MM.1S (cell line): ENCODE measurements at regions not wholly inside any gene's neighbourhood (a gene's known extent, or its start where the extent isn't known, plus 50 kb on each side); places are given as distances from the start of the nearest gene placed in this dataset.

Experiments used
- DNase-seq: peaks from one replicate; pipeline ENCODE4 v3.0.0-alpha.2; 2015
- H2AFZ ChIP-seq: fragments of 300-600 bp; sonication (generic); 2 replicates; pipeline ENCODE4 v1.6.0; 2016; ENCODE audit warnings: antibody characterized with exemption, low read length
- H3F3A ChIP-seq: fragments of 300-600 bp; sonication (generic); 2 replicates; pipeline ENCODE4 v1.6.1; 2016; ENCODE audit warnings: mild to moderate bottlenecking, antibody characterized with exemption, low read length, moderate library complexity, mixed read lengths; ENCODE audit not compliant: insufficient read depth
- H3K27ac ChIP-seq: fragments of 300-600 bp; sonication (generic); 2 replicates; pipeline ENCODE4 v1.5.1; 2016; ENCODE audit warnings: mild to moderate bottlenecking, low read length
- H3K27me3 ChIP-seq: fragments of 300-600 bp; sonication (generic); replicated peaks from 2 replicates; pipeline ENCODE4 v1.6.0; 2016; ENCODE audit warnings: low read length; ENCODE audit not compliant: insufficient read depth
- H3K36me3 ChIP-seq: fragments of 300-600 bp; sonication (generic); replicated peaks from 2 replicates; pipeline ENCODE4 v1.6.1; 2016; ENCODE audit warnings: mild to moderate bottlenecking, low read length, mixed read lengths; ENCODE audit not compliant: insufficient read depth
- H3K4me1 ChIP-seq: fragments of 300-600 bp; sonication (generic); 2 replicates; pipeline ENCODE4 v1.6.1; 2016; ENCODE audit warnings: low read length, mixed read lengths
- H3K4me2 ChIP-seq: fragments of 300-600 bp; sonication (generic); 2 replicates; pipeline ENCODE4 v1.6.0; 2016; ENCODE audit warnings: low read depth, low read length
- H3K4me3 ChIP-seq: fragments of 300-600 bp; sonication (generic); 2 replicates; pipeline ENCODE4 v1.5.1; 2016; ENCODE audit warnings: low read length, mixed read lengths
- H3K79me2 ChIP-seq: fragments of 300-600 bp; sonication (generic); 2 replicates; pipeline ENCODE4 v1.6.1; 2016; ENCODE audit warnings: mixed run types, low read length, mixed read lengths
- H3K9ac ChIP-seq: fragments of 300-600 bp; sonication (generic); 2 replicates; pipeline ENCODE4 v1.6.1; 2016; ENCODE audit warnings: low read length, mixed read lengths
- H3K9me2 ChIP-seq: fragments of 300-600 bp; sonication (generic); replicated peaks from 2 replicates; pipeline ENCODE4 v1.6.1; 2016; ENCODE audit warnings: mild to moderate bottlenecking, low read length, mixed read lengths; ENCODE audit not compliant: insufficient read depth
- H3K9me3 ChIP-seq: fragments of 300-600 bp; sonication (generic); replicated peaks from 2 replicates; pipeline ENCODE4 v1.6.1; 2016; ENCODE audit warnings: mild to moderate bottlenecking, low read length, mixed read lengths; ENCODE audit not compliant: insufficient read depth
- H4K20me1 ChIP-seq: fragments of 300-600 bp; sonication (generic); 2 replicates; pipeline ENCODE4 v1.6.1; 2016; ENCODE audit warnings: mild to moderate bottlenecking, low read length, moderate library complexity, mixed read lengths; ENCODE audit not compliant: insufficient read depth
- CTCF ChIP-seq: fragments of 300-600 bp; sonication (generic); IDR thresholded peaks from 2 replicates; pipeline ENCODE4 v1.5.1; 2016; ENCODE audit warnings: antibody characterized with exemption, low read length, mixed read lengths
- EZH2 ChIP-seq: fragments of 300-600 bp; sonication (generic); optimal IDR thresholded peaks from 2 replicates; pipeline ENCODE3; 2017; ENCODE audit warnings: low read depth, mild to moderate bottlenecking, antibody characterized with exemption, low read length, mixed read lengths
- EZH2phosphoT487 ChIP-seq: fragments of 300-600 bp; sonication (generic); IDR thresholded peaks from 2 replicates; pipeline ENCODE4 v1.6.1; 2018; ENCODE audit warnings: antibody characterized with exemption, low read length

GRCh38 chr9:87216897-87217455, 269.7 kb upstream of the GAS1 start:
- Histone ChIP-seq H2AFZ (no peak overlapping the region), H3K27me3 (no peaks in the 10 kb centered on the region), H3K9me2 (no peaks in the 10 kb centered on the region), H3K9me3 (no peaks in the 10 kb centered on the region), H3K79me2 (no peaks in the 10 kb centered on the region), H3K4me2 (no peak overlapping the region), H3K4me3 (no peak overlapping the region), H3K36me3 (no peaks in the 10 kb centered on the region), H4K20me1 (no peaks in the 10 kb centered on the region), H3K27ac (no peak overlapping the region), H3K9ac (no peak overlapping the region), H3K4me1 (no peaks in the 10 kb centered on the region), H3F3A (no peaks in the 10 kb centered on the region)
- no peak for TF ChIP-seq EZH2
- no peak for TF ChIP-seq EZH2phosphoT487
- TF ChIP-seq CTCF = no peak
- DNase-seq = no peak

DNA sequence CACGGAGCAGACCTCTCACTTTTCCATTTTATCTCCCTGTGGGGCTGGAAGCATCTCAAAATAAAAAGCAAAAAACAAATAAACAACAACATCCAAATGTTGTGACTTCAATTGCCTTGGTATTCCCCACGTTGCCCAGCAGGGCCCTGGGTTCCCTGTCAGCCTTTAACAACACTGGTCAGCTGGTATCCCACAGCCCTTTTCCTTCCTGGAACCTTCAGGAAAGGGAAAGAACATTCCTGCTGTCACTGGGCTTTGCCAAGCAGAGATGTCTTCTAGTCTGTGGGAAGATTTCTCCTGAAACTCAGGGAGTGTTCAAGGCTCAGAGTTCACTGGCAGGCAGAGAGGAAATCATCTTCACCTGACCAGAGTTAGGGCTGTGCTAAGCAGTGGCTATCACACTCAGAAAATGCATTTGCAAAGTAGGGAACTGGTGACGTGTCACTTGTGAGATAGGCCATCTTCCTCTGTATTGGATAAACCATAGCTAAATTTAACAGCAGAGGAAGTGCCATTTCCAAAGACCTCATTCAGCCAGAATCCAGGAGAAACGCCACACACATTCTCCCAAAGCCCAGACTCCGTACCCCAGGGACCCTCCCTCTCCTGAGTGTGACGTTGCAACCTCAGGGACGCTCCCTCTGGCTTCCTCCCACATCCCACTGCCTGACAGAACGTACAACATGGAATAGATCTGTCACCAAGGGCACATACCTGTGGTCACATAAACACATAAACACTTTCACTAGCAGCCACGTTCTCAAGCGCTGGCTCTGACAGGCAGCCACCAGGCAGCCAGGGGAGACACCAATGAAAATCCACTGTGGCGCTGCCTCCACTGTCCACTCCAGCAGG, 274.0 kb upstream of the DAPK1 start:
- H2AFZ ChIP-seq = no peak overlapping the region
- H3K9ac ChIP-seq = no peak overlapping the region
- DNase-seq = no peak
- H3K9me2 ChIP-seq = no peaks in the 10 kb centered on the region
- H3K9me3 ChIP-seq = no peaks in the 10 kb centered on the region
- no peak overlapping the region for H3K4me2 ChIP-seq
- H3K36me3 ChIP-seq = no peaks in the 10 kb centered on the region
- no peaks in the 10 kb centered on the region for H3F3A ChIP-seq
- no peaks in the 10 kb centered on the region for H3K4me1 ChIP-seq
- no peak for TF ChIP-seq EZH2
- no peak for TF ChIP-seq EZH2phosphoT487
- TF ChIP-seq CTCF = no peak
- no peaks in the 10 kb centered on the region for H4K20me1 ChIP-seq
- no peak overlapping the region for H3K27ac ChIP-seq
- H3K79me2 ChIP-seq = no peaks in the 10 kb centered on the region
- no peak overlapping the region for H3K4me3 ChIP-seq
- no peaks in the 10 kb centered on the region for H3K27me3 ChIP-seq

- H3K4me2 ChIP-seq = no peak overlapping the region
- H3K27ac ChIP-seq = no peak overlapping the region
- H3K36me3 ChIP-seq = no peaks in the 10 kb centered on the region
- H3K4me3 ChIP-seq = no peak overlapping the region
- no peaks in the 10 kb centered on the region for H4K20me1 ChIP-seq
- no peaks in the 10 kb centered on the region for H3F3A ChIP-seq
- no peaks in the 10 kb centered on the region for H3K79me2 ChIP-seq
- no peak for TF ChIP-seq EZH2phosphoT487
- no peak for TF ChIP-seq EZH2
- TF ChIP-seq CTCF = no peak
- no peak for DNase-seq
- no peaks in the 10 kb centered on the region for H3K9me2 ChIP-seq
- H2AFZ ChIP-seq = no peak overlapping the region
- H3K4me1 ChIP-seq = no peaks in the 10 kb centered on the region
- H3K27me3 ChIP-seq = no peaks in the 10 kb centered on the region
- H3K9ac ChIP-seq = no peak overlapping the region
- H3K9me3 ChIP-seq = no peaks in the 10 kb centered on the region
Observed at GRCh38 chr9:87226896-87227295, 270.8 kb upstream of the DAPK1 start.
